NCI-H2107 (cell line): ENCODE measurements at regions not wholly inside any gene's neighbourhood (a gene's known extent, or its start where the extent isn't known, plus 50 kb on each side); places are given as distances from the start of the nearest gene placed in this dataset.
"Not testable (repeated sequence)": the region's sequence is repeated elsewhere in the genome, so short reads cannot be mapped to it uniquely, and the experiment has no call there.

Source experiments
- DNase-seq: peaks from one replicate; lab custom pipeline; 2025; lab: John Stamatoyannopoulos, UW

DNA sequence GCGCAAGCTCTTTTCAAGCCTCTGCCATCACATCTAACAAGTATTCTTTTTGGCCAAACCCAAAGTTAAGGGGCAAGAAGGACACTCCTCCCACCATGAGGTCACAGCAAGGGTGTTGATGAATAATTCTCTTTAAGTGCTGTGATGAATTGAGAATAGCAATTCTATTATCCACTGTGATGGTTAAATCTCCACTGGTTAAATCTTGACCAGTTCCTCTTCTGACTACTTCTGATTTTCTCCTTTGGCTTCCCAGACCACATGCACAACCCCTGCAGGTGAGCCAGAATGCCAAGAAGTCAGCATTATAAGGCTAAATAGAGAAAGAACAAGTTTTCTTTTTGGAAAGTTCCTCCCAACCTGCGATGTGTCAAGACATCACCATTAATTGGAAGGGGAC lies 90.6 kb upstream of the BCL2L14 start:
- no peak for DNase-seq

GRCh38 chr12:11981121-11981733 lies 89.5 kb upstream of the BCL2L14 start:
- DNase-seq, result no peak

DNA sequence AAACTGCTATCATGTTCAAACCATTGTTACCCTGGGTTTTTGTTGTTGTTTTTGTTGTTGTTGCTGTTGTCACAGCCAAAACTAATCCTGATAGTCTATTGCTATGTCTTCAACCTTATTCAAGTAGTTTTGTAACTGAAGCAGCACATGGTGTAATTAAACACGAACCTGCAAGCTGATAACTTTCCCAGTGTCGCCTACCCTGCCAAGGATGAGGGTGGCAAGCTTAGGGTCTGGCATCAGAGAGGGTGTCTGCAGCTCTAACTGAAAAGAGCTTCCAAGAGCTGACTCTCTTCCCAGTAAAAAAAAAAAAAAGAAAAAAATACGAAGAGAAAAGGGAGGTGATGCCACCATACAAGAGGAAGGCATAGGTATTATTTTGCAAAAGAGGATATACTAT lies 86.3 kb upstream of the BCL2L14 start:
- no peak for DNase-seq

DNA sequence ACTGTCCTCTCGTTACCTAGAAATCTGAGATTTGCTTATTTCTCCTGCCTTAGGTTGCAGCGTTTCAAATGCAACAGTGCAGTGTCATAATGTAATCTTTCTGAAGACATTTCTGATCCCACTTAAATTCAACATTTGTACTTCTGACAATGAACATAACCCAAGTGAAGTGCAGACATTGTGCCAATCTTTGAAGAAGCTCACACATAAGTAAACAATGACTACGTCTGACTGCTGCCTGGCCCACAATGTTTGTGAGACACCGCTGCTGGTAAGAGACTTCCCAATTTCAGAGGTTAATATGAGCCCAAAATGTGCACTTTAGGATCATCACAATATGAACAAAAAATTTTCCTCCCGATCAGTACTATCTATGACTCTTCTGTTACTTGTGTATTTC lies 84.6 kb upstream of the BCL2L14 start:
- no peak for DNase-seq

- no peak for DNase-seq
Measured at GRCh38 chr12:11987901-11988300, 82.8 kb upstream of the BCL2L14 start.

DNA sequence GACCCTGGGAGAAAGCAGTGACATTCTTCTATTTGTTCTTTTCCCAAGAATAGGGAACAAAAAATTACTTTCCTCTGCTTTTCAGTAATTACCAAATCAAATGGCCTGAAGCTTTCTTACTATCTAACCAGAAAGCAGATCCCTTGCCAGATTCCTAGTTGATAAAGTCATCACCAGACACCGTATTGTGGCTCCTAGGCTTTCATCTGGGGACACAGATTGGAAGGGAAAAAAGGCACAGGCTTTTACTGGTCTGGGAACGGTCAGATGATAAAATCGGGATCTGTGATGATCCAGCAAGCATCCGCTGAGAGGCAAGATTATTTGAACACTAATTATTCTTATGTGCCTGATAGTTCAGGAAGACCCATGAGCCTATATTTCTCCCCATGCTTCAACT lies 79.1 kb upstream of the BCL2L14 start:
- no peak for DNase-seq

- no peak for DNase-seq
Measured at GRCh38 chr12:11992515-11992914, 78.2 kb upstream of the BCL2L14 start.

- DNase-seq, result not testable (repeated sequence)
Measured at GRCh38 chr12:11998307-11998943, 72.3 kb upstream of the BCL2L14 start.

DNA sequence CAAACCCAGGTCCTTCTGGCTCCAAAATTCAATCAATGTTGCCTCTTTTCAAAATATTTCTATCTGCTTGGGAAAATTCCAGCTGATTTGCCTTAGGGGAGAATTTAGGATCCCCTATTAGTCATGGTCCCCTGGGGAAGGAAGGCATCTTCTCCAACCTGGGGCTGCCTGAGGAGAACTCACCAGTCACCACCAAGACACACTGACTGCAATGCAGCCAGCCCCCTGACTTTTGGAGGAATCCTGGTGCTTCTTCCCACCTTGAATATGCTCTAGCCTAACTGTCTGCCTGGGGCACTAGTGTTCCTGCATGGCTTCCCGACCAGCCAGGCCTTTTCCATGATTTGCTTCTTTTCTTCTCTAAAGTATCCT lies 71.8 kb upstream of the BCL2L14 start:
- DNase-seq, result no peak

DNA sequence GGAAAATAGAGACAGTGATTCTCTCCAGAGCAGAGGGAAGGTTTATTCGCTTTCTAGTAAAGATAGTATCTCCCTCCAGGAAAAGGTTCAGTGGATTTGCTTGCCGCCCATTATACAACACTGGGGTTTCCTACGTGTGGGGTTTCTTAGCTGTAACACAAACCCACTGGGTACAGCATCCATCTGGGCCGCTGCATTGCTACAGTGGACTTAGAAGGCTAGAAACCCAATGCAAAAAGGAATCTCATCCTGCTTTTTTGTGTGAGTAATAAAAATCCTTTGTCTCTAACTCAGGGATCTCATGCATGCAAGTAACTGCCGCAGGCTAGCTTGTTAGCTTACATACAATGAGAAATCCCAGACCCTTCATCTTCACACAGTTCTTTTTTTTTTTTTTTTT lies 67.1 kb upstream of the BCL2L14 start:
- DNase-seq, result no peak

GRCh38 chr12:12004524-12004923 lies 66.2 kb upstream of the BCL2L14 start:
- no peak for DNase-seq

DNA sequence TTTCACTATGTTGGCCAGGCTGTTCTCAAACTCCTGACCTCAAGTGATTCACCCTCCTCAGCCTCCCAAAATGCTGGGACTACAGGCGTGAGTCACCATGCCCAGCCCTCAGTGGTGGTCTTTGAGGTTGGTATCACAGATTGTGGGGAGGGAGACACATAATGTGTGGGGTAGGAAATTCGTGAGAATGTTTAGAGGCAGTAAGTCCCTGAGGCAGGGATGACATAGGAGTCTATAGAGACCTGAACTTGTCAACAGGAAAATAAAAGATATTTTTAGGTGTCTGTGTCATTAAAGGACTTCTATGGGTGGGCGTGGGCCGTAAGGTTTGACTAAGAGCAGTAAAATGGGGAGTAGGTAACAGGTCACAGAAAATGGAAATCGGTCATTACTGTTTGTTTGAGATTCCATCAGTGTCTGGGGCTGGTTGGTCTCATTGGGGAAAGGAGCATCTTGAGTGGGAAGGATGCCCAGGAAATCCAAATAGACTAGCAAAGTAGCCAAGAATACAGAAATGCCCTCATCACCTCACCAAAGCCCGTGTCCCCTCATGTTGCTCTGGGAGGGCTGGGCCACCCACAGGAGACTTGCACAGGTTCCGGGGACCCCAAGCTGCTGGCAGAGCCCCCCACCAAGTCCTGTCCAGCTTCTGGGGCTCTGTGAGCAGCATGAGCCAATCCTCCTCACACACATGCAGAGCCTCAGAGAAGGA lies 63.6 kb upstream of the BCL2L14 start:
- DNase-seq, result no peak

GRCh38 chr12:12007713-12008231 lies 63.0 kb upstream of the BCL2L14 start:
- DNase-seq, result no peak

DNA sequence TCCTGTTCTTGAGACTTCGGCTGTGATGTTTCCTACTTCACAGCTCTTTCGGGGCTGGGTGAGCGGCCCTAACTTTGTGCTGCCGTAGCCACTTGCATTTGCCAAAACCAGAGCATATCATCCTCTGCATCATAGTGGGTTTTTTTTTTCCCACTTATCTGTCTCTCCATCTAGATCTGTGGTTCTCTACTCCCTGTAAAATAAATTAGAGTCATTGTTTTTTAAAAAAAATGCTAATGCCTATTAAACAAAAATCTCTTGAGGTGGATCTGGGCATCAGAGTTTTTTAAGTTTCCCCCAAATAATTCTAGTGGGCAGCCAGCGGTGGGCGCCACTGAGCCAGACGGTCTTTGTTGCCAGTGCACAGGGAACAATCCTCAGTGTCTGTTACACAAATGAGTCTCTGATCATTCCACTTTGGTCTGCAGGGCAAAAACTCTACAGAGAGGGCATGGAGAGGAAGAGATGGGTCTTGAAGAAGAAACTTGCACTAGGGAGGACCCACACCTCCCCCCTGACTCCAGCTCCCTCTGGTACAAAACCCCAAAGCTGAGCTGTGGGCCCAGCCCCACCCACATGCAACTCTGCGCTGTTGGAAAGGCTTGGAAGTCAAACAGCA lies 62.4 kb upstream of the BCL2L14 start:
- DNase-seq, result no peak

DNA sequence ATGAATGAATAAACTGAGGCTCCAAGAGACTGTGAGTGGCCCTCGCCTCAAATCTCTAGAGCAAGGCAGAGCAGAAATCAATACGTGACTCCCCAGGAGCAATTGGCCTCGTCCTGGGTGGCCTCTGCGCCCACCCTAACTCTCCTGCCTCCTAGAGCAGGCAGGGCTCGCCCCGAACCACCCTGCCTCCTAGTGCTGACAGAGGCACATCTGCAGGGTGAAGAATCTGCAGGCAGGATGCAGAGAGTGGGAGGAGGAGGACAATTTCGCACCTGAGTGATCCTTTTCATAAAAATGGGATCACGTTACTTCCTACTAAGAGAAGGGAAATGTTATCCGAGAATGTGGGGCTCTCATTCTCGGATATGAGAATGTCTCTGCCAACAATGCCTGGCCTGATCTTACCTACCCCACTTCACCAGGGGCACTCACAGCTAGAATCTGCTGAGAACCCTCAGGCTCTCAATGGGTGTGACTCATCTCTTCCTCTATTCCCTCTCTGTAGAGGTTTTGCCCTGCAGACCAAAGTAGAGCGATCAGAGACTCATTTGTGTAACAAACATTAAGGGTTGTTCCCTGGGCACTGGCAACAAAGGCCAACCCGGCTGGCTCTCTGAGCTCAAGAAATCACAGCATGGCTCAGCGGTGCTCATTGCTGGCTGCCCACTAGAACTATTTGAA lies 61.7 kb upstream of the BCL2L14 start:
- DNase-seq, result peak; percentile 95

DNA sequence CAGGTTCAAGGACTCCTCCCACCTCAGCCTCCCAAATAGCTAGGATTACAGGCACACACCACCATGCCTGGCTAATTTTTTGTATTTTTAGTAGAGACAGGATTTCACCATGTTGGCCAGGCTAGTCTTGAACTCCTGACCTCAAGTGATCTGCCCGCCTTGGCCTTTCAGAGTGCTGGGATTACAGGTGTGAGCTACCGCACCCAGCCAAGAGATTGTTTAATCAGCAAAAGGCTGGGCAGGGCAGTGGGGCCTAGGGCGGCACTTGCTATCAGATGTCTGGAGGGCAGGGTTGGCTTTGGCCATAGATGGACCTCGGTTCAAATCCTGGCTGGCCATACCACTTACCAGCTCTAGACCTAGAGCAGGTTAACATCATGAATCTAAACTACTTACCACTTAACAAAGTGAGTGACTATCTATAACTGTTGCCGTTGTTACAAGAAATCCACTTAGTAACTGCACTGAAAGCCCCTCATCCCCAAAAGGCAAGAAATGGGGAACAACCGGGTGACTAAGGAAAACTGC lies 60.9 kb upstream of the BCL2L14 start:
- DNase-seq, result not testable (repeated sequence)

GRCh38 chr12:12010277-12011039 lies 60.3 kb upstream of the BCL2L14 start:
- DNase-seq, result no peak

GRCh38 chr12:12011880-12012260 lies 58.9 kb upstream of the BCL2L14 start:
- DNase-seq, result no peak

GRCh38 chr12:12015073-12015685 lies 55.6 kb upstream of the BCL2L14 start:
- no peak for DNase-seq

DNA sequence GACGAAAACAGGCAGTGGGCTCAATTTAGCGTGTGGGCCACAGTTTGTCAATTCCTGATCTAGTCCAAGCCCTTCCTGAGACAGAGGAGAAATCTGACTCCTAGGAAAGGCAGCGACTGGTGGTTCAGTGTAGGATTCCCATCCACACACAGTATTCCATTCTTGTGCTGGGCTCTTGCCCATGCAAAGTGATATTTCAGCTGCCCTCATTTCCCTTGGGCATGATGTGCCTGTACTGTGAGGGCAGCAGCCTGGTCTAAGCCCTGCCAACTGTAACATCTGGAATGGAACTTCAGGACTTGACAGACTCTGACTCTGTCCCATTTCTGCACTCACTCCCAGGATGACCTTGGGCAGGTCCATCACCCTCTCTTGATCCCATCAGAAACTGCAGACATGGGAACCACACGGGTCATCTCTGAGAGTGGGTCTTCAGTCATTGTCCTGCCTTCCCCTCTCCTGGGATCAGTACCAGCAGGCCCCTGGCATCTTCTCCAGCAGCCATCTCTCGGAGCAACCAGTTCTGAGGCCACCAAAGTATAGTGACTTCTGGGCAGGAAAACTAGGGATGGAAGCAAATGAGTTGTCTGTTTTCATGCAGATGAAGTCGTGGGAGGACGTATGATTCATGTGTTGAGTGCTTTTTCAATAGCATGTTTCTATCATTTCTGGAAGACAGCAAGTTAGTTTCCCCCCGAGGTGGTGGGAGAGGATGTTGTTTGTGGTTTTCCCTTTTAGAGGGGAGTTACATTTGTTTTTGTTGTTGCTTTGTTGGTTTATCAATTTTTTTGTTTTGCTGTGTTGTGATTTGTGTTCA lies 54.2 kb upstream of the BCL2L14 start:
- DNase-seq, result no peak
